ENCODE measurements at regions not wholly inside any gene's neighbourhood (a gene's known extent, or its start where the extent isn't known, plus 50 kb on each side); places are given as distances from the start of the nearest gene placed in this dataset.

DNA sequence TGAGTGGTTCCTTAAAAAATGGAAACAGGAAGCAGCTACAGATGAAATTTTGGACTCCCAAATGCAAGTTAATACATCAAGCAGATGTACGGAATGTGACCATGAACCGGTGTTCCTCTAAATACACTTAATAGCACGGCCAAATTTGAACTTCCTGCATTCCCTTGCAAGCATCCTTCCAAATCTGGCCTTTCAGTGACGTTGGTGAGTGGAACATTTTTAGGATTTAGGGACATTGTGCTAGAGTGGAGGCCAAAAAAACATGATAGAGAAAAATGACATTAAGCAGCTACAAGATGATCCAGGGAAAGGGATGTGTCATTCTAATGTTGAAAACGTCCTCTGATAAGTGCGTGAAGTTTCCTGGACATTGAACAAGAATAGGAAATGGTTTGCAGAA lies 62.1 kb downstream of the CTAGE1 start:
- DNase-seq = no peak

DNA sequence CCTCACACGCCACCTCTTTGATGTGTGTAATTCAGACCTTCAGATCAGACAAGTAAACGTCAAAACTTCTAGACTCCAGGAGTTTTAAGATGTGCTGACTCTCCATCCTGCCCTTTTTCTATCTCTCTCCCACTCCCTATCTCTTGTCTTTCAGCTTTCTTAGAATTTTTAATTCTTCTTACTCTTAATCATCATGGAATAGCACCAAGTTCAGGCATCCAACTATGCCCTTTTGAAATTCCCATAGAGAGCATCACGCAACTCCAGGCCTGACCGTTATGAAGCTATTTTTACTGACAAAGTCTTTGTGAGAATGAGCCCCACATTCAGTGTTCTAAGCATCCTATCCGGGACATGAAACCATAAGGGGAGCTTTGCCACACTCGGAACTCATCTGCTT lies 62.6 kb downstream of the CTAGE1 start:
- DNase-seq = no peak

GRCh38 chr18:22349966-22350365 lies 67.7 kb downstream of the CTAGE1 start:
- DNase-seq = no peak

GRCh38 chr18:22349317-22349898 lies 68.3 kb downstream of the CTAGE1 start:
- DNase-seq = peak; percentile 63

- DNase-seq = peak; percentile 96
These were observed 69.0 kb downstream of the CTAGE1 start for GRCh38 chr18:22348521-22349316.

DNA sequence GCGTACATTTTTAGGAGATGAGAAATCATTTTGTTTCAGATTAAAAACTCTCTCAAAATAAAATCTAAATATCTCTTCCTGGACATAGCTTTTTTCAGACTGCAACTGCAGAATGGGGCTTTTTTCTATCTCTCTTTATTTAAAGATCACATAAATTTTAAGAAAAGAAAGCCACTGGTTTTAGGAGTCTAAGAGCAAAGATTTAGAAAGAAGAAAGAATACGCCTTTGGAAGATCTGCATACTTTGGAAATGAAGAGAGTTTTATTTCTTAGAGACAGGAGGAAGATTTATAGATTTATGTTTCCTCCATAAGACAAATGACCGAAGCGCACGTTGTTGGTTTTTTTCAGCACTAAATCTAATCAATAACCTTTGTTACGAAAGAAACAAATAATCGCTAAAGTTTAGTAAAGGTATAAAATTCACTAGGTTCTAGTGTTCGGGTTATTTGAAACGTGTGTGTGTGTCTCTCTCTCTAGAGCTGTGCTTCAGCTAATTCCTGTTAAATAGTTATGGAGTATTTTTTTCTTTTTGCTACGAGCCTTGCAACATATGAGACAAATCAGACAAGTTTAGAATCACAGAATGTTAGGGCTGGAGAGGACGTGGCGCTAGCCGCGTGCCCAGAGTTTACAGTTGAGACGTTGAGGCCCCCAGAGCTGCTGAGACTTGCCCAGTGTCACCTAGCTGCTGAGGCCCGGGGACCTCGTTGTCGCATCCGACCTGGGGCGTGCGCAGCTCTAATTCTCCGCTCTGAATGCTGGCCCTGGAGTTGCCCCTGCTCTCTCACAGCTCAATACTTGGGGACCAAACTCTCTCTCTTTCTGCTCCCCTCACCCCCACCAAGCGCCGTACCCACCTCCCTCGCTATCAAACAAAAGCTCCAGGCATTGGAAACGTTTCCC lies 69.9 kb downstream of the CTAGE1 start:
- peak; percentile 11 for DNase-seq

GRCh38 chr18:22346953-22347605 lies 70.6 kb downstream of the CTAGE1 start:
- peak; percentile 75 for DNase-seq

DNA sequence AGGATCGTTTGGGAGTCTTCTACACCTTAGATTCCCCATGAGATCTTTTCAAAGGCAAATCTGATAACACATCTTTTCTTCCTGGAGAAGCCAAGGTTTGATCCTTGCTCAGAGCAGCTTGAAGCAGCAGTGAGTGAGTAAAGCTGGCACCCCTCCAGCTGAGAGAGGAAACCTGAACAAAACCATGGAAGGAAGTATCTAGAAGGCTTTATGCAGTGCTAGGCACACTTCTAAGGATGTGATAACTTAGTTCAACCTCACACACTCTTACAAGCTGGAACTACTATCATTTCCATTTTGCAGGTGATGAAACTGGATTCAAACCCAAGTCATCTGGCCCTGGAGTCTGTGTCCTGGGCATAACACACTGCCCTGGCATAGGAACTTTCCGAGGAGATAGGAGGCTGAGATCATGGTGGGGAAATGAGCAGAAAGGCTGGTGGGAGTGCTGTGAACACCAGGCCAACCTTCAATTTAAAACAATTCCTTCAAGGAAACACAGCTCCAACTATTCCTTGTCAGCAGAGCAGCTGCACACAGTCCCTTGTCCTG lies 71.2 kb downstream of the CTAGE1 start:
- DNase-seq = peak; percentile 70

DNA sequence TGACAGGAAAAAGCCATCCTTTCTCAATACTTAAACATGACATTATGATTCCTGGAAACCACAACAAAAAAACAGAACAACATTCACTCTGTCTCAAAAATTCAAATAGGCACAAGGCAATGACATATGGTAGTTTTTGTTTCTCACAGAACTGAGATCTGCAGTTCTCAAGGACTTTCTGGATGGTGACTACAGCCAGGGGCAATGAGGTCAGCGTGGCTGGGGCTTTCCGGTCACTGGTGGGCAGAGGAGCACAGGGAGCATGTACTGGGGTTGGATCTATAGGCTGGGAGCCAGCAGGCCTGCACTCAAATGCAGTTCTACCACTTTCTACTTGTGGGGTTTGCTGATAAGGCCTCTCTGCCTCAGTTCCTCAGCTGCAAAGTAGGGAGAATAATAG lies 72.0 kb downstream of the CTAGE1 start:
- no peak for DNase-seq

DNA sequence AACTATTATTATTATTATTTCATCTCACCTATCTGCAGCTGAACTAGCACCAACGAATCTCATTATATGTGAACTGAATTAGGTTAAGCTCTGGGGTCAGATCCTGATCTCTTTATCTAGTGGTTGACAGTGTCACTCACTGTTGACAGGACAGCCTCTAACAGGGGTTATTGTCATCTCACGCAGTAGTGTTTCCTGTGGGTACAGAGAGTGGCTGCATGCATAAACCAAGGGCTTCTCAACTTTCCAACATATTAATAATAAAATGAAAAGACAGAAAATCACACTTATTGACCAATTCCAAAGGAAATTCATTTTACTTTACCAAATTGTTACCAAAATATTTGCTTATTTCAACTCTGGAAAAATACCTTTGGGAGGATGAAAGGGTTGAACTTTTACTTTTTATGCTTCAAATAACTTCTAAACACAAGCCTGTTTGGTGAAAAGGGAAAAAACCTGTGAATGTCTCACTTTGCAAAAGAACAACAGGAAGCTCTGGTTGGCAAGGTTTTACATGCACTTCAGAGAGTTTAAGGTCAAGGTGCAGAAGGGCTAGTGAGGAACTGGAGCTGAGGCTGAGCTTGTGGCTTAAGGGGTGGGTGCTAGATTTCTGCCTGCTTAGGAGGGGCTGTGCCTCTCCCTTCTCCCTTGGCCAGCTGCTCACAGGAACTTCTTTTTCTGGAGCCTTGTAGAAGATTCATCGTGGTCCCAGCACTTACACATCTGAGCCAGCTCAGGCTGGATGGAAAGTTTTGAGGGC lies 72.6 kb downstream of the CTAGE1 start:
- DNase-seq = no peak

- DNase-seq = no peak
These were observed 73.3 kb downstream of the CTAGE1 start for GRCh38 chr18:22344445-22344844.

DNA sequence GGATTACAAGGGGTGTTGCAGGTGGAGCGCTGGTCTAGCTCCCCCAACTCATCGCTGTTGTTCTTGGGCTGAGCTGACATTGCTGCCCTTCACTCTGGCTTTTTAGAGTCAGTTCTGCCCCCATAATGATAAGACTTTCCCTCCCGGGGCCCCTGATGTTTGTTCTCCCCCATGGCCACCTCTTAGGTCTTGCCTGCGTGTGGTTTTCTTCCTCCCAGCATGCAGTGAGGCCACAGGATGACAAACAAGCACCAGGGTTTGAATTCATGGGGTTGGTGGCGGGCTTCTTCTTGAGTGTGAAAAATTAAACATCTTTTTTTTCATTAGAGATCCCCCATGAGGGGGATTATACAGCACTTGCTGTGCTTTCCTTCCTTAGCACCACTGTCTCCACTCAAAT lies 74.1 kb downstream of the CTAGE1 start:
- DNase-seq = no peak

GRCh38 chr18:22342625-22343024 lies 75.1 kb downstream of the CTAGE1 start:
- DNase-seq = peak; percentile 72

- DNase-seq = no peak
These were observed 77.4 kb downstream of the CTAGE1 start for GRCh38 chr18:22340331-22340730.

GRCh38 chr18:22339913-22340312 lies 77.8 kb downstream of the CTAGE1 start:
- no peak for DNase-seq

GRCh38 chr18:22337833-22338232 lies 79.9 kb downstream of the CTAGE1 start:
- no peak for DNase-seq

GRCh38 chr18:22337306-22337705 lies 80.4 kb downstream of the CTAGE1 start:
- DNase-seq = no peak

GRCh38 chr18:22336406-22336805 lies 81.3 kb downstream of the CTAGE1 start:
- no peak for DNase-seq

GRCh38 chr18:22335731-22336198 lies 82.0 kb downstream of the CTAGE1 start:
- DNase-seq = peak; percentile 34

- DNase-seq = no peak
These were observed 83.1 kb downstream of the CTAGE1 start for GRCh38 chr18:22334567-22334966.

DNA sequence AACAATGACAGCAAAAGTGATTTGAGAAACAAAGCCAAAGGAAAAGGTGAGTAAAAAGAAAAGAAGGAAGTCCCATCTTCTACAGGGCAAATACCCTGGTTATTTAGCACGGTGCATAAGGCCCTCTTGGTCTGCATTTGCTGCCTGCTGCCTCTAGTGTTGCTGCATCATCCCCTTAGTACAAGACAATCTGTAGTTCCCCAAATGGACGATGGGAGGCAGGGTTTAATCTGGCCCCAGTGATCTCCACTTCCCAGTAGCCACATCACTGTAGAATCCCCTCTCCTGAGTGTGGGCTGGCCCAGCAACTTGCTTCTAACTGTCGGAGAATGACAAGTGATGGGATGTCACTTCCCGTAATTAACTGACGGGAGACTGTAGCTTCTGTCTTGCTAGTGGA lies 85.1 kb downstream of the CTAGE1 start:
- no peak for DNase-seq

GRCh38 chr18:22330508-22330907 lies 87.2 kb downstream of the CTAGE1 start:
- no peak for DNase-seq

Data from NCI-H226 (cell line).